HG03139 (cell line): ENCODE measurements at regions not wholly inside any gene's neighbourhood (a gene's known extent, or its start where the extent isn't known, plus 50 kb on each side); places are given as distances from the start of the nearest gene placed in this dataset.

Experiments
- ATAC-seq: cut with Tn5 transposase; IDR thresholded peaks from one replicate; pipeline ENCODE4 v1.9.1; 2021; ENCODE audit not compliant: unreplicated experiment

GRCh38 chr2:15789381-15790062 lies 150.8 kb upstream of the MYCN start:
- no peak for ATAC-seq

GRCh38 chr2:15790326-15790725 lies 150.0 kb upstream of the MYCN start:
- no peak for ATAC-seq

- no peak for ATAC-seq
These were observed 149.5 kb upstream of the MYCN start for GRCh38 chr2:15790838-15791237.

- ATAC-seq: no peak
These were observed 149.1 kb upstream of the MYCN start for GRCh38 chr2:15791294-15791693.

- ATAC-seq: no peak
These were observed 148.0 kb upstream of the MYCN start for GRCh38 chr2:15792331-15792730.

GRCh38 chr2:15793078-15793913 lies 147.1 kb upstream of the MYCN start:
- ATAC-seq: no peak

- no peak for ATAC-seq
These were observed 146.4 kb upstream of the MYCN start for GRCh38 chr2:15793978-15794377.

GRCh38 chr2:15794608-15795134 lies 145.7 kb upstream of the MYCN start:
- no peak for ATAC-seq

GRCh38 chr2:15795426-15795825 lies 144.9 kb upstream of the MYCN start:
- ATAC-seq: no peak

GRCh38 chr2:15796167-15796942 lies 144.0 kb upstream of the MYCN start:
- no peak for ATAC-seq

GRCh38 chr2:15797231-15797938 lies 143.0 kb upstream of the MYCN start:
- ATAC-seq: no peak

GRCh38 chr2:15797939-15798281 lies 142.4 kb upstream of the MYCN start:
- no peak for ATAC-seq

- no peak for ATAC-seq
These were observed 141.5 kb upstream of the MYCN start for GRCh38 chr2:15798701-15799431.

GRCh38 chr2:15799432-15799827 lies 140.9 kb upstream of the MYCN start:
- ATAC-seq: no peak

GRCh38 chr2:15800495-15801329 lies 139.6 kb upstream of the MYCN start:
- no peak for ATAC-seq

- ATAC-seq: no peak
These were observed 138.9 kb upstream of the MYCN start for GRCh38 chr2:15801439-15801838.

GRCh38 chr2:15801904-15802303 lies 138.4 kb upstream of the MYCN start:
- ATAC-seq: no peak

- no peak for ATAC-seq
These were observed 137.4 kb upstream of the MYCN start for GRCh38 chr2:15802657-15803542.
